GF-D8 (cell line): ENCODE measurements at regions not wholly inside any gene's neighbourhood (a gene's known extent, or its start where the extent isn't known, plus 50 kb on each side); places are given as distances from the start of the nearest gene placed in this dataset.

ENCODE experiments used
- DNase-seq: peaks from one replicate; lab custom pipeline; 2025; lab: John Stamatoyannopoulos, UW

DNA sequence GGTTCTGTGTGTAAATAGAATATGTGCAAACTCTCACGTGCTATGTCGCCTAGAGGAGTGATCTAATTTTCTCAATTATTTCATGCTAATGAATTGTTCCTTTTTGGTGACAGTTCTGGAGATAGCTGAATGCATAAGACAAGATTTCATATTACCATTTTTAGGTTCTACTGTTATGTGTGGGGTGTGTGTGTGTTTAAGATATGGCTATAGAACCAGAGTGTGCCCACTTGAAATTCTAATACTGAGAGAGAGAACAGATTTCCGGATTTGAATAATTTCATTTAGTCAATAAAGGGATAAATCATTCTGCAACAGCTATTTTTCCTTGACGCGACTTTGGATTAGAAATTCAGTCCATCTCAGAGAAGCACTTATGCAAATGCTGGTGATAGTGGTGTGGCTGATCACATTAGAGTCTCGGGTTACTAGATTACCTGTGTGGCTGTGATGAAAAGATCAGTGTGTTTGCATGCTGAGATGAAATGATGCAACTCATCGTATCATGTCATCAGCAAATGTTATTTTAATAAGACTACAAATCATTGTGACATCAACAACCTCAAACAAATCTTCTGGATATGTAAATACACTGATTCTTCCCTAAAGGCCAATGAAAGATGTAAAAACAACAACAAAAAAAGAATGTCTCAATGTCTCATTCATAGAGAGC, 415.9 kb downstream of the EPHA4 start:
- DNase-seq: no peak

DNA sequence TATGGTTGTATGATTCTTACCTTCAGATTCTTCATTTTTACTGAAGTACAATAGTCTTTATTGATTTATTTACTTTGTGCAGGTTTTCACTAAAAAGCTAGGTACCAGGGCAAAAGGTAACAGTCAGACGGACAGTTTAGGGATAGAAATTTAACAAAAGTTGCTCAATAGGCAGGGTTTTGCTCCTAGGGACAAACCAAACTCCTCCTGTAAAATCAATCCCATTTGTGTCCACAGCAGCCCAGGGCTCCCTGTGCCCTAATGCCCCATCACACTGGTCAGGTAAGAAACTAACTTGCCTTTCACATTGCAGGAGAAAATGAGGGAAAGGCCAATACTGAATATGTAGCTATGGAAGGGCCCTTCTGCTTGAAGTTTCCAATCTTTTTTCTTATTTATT, 410.9 kb downstream of the EPHA4 start:
- no peak for DNase-seq

DNA sequence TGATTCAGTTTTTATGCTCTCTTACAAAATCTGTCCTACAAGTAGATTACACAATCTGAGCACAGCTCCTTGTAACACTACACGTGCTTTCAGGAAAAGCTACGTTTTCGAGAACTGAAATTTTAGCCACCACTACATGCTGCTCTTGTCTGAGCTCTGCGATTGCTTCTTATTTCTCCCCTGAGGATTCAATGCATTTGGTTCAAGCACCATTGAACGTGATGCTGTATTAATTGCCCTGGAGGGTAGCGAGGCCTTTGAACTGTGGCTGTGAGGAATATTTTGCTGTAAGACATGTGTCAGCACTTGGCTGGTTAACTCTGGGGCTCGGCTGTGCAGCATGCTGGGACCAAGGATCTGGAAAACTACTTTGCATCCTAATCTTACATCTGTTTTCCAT, 405.8 kb downstream of the EPHA4 start:
- DNase-seq: no peak

DNA sequence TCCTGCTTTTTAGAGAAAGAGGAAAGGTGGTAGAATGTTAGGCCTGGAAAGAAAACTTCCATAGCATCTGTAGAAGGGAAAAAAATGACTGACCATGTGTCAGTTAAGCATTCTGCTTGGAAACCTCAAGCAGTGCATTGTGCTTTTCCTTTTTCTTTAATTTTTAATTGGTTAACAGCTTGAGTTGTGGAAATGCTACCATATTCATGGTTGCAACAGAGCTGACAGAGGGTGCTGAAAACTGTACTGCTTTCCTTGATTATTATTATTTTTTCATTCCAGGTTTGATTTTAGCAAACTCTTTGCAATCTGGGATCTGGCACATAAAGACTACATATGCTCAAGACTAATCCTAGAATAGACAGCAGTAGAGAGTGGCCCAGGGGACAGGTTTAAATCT, 404.5 kb downstream of the EPHA4 start:
- no peak for DNase-seq

DNA sequence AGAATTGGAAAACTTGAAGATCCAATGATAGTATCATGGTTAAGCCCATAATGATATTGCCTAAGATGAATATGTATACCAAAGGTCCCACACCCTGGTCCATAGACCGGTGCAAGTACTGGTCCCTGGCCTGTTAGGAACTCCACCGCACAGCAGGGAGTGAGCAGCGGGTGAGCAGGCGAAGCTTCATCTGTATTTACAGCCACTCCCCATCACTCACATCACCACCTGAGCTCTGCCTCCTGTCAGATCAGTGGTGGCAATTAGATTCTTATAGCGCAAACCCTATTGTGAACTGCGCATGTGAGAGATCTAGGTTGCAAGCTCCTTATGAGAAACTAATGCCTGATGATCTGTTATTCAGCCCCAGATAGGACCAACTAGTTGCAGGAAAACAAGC, 402.4 kb downstream of the EPHA4 start:
- no peak for DNase-seq

DNA sequence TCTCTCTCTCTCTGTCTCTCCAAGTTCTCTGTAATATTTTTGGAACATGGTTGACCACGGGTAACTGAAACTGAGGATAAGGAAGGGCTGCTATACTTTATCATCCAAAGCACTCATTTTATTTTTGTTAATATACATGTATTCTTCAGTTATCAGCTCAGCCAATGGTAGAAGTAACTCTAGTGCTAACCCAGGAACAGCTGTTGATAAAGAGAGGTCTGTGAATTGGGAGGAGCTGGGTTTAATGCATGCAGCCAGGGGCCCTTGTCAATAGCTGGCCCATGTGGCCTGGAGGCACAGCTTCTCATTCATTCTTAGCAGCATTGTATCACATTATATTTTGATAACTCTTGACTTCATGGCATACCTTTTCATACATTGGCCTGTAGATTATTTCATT, 401.6 kb downstream of the EPHA4 start:
- no peak for DNase-seq

DNA sequence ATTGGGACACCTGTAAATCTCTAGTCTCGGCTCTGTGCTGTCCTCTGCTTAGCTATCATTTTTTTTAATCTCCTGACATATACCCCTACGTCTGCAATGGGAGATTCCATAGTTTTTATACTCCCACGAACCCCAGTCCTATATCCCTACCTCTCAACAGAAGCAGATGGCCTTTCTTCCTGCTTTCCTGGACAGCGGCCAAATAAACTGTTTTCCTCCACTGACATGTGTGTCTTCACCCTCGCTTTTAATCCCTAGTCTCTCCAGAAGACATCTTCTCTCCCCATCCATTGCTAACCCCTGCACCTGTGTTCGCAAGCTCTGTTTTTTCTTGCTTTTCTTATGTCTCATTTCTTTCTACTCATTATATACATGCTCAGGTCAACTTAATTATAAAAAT, 395.4 kb downstream of the EPHA4 start:
- no peak for DNase-seq

DNA sequence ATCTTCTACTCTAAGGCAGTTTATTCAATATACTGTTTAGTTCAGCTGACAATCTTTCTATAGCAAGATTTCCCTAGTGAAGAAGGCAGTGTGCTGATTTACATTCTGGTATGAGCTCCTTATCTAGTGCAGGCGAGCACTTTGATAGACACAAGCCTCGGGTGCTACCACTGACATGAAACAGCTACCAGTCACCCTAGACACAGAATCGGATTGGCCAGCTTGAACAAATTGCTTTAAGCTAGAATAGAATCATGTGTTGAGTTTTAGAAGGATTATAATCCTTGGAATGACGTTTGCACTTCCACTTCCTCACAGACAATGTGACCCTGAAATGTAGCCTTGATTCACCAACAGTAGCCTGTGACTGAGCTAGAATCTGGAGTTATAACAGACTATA, 394.0 kb downstream of the EPHA4 start:
- no peak for DNase-seq

DNA sequence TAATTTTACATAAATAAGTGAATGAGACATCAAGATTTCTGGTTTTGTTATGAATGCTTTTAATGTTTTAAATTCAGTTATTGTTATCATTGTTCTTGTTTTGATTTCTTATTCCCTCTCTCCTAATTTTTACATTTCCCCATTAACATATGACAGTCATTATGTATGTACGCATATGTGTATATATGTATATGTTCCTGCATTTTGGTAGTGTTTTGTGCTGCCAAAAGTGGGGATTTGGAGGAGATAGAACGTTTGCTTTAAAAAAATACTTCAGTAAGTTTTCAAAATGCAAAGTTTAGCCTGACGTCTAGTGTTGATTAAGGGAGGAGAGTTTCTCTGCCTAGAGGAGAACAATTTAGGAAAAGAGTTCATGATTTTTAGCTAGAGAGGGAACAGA, 385.2 kb downstream of the EPHA4 start:
- DNase-seq: no peak

DNA sequence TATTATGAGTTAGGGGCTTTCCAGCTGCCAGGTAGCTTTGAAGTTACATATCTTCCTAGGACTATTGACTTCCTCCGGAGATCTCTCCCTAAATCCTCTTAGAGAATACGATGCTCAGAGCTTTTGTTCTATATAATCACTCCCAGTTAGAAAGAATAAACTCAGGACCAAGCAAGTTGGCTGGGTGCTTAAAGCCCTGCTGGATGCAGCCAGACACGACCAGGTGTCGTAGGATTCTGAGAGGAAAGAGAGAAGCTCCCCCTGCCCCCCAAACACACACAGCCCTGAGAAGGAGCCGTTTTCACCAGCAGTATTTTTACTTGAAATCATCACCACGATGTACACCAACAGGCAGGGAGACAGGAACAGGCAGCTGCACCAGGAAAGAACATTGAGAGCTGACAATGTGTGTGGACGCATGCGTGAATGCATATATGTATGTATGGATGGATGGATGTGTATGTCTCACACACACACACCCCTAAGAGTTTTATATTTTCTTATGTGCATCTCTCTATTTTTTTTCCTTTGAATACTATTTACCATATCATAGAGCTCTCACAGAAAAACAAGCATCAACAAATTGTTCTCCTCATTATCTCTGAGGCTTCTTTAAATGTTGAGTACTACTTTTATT, 382.6 kb downstream of the EPHA4 start:
- no peak for DNase-seq

DNA sequence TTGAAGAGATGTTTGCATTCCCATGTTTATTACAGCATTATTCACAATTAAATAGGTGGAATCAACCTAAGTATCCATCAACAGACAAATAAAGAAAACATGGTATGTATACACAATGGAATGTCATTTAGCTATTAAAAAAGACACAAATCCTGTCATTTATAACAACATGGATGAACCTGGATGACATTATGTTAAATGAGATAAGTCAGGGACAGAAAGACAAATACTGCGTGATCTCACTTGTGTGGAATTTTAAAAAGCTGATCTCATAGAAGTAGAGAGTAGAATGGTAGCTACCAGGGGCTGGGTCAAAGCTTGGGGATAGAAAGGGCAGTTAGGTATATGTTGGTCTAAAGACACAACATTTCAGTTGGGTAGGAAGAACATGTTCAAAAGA, 376.3 kb downstream of the EPHA4 start:
- DNase-seq: no peak

DNA sequence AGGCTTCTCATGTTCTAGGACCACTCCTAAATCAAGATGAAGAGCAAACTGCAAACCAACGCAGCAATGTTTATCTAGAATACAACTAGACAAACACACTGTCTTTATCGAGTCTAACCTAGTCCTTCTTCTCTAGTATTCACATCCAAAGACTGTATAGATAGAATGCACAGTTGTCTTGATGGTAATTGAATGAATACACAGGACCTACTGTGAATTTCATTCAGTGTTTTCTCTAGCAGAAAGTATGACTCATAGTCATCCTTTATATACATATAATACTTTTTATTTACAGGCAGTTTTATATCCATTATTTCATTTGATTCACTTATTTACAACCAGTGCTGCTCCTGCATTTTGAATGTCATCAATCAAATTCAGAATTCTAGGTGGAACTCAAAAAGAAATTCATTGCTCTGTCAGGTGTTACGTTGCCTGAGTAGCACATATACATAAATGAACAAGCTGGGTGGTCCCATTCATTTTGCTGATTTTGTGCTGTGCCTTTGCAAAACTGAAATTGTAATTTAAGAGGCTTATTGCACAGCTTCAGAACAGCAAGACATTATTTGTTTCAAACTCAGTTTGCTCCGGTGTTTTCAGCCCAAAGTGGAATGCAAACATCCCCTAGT, 374.8 kb downstream of the EPHA4 start:
- no peak for DNase-seq

DNA sequence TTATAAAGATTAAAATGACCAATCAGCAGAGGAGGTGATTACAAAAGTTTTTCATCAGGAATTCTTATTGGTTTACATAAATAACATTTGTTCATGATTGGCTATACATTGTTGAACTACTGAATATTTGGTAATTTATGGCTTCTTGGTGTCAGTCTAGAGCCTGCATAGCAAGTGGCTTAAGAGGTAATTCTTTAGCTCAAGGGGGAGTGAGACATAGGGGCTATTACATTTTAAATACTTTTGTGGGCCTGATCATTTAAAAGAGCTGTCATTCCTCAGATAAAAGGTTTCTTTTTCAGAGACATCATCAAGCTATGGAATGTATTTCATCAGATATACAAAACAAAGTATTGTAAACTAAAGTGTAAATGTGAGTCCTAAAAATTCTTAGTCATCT, 373.8 kb downstream of the EPHA4 start:
- DNase-seq: no peak

DNA sequence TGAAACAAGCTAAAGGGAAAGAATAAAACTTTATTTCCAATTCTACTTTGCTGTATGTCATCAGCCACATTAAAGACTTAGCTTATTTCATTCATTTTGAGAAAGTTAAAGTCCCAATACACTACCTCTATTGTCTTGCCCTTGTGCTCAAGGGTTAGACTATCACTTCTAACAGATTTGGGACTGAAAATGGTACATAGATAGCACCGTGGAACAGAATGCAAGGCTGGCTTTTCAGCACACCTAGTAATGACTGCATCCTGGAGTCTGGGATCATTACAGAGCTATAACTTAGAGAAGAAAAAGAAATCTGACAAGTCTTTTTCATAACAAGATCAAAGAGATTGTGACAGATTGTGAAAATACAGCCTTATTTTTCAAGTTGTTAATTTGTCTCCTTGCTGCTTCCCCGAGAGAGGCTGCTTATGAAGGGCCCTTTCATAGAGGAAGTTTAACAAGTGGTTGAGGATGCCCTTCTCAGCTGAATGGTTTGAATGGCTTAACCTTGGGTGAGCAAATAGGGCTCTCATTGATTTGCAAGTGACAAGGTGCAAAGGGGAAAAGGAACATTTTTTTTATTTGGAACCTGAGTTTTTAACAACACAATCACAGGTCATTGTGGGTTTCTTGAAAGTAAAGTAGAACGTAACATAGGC, 371.8 kb downstream of the EPHA4 start:
- DNase-seq: no peak

DNA sequence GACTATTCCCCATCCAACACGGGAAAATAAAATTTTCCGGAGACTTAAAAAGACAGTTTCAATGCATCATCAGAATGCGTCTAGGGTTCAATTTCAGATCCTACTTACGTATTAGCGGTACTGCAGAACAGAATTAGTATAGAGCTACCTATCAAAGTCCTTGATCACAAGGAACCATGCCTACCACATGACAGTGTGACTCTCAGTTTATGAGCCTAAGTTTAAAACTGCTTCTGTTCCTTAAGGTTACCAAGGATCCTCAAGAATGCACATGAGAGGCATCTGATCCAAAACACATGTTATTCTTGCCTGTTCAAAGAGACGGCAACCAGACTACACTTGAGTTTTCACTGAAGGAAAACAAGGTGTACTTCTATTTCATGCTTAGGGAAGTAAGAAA, 369.7 kb downstream of the EPHA4 start:
- DNase-seq: no peak

DNA sequence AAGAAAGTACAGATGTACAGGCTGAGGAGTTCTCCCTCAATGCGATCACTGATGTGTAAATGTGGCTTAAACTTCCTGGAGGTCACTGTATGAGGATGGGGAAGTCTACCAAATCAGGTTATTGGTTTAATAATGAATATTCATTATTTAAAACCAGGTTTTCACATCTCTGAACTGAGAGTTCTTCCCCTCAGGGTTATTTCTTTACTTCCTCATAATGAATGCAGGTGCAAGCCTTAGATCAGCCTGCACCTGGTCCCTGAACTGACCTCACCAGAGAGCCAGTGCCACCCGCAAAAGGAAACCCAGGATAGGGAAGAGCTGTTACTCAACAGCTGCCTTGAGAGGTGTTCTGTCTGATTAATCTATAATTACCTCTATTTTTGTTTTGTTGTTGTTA, 369.0 kb downstream of the EPHA4 start:
- no peak for DNase-seq

DNA sequence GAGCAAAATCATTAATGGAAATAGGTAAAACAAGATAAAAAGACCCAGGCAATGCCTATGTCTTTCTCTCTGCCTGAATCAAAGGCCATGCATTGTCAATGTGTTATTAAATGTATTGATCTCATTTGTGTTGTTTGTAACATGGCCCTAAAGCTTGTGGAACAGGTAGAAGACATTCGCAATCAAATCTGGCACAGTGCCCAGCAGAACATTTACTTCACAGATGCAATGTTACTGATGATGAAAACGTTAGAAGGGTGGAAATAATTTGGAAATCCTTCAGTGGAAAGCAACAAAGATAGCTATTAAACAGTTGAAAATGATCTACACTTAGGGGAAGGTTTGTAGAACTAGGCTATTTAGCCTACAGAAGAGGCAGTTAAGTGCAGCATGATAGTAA, 368.2 kb downstream of the EPHA4 start:
- no peak for DNase-seq

DNA sequence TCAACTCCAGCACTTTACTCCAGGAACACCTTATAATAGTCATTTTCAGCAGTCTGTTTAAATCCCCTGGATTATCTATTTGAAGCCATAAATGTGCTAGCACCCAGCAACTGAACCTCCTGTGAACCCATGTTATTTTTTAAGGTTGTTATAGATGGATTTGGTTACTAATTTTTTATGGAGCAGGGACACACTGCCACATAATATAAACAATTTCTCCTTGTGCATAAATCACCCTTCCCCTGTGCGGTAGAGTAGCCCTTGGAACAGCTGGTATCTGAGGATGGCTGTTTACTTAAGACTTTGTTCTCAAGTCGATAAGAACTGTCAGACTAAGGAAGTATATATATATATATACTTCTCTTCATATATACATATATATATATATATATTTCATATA, 367.4 kb downstream of the EPHA4 start:
- no peak for DNase-seq

DNA sequence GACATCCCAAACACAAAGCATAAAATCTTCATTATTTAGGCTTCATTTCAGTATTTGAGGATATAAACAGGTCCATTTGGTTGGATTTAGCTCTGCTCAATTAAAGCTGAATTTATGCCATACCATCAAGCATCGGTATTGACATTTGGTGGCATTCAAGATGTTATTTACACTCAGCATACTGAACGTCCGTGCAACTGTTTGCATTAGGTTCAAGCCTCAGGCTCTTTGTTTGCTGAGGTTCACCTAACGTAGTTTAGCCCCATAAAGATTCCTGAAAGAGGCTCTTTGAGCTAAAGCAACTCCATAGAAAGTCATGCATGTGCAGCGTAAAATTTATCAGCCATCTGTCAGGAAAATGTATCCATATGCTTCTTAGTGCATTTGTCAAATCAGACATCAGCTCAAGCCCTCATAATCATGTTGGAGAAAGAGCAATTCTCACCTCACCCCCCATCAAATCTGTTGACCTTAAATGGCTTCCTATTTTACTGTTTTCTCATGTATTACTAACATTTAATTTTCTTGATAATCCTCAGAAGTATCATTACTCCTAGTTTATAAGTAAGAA, 366.9 kb downstream of the EPHA4 start:
- no peak for DNase-seq

DNA sequence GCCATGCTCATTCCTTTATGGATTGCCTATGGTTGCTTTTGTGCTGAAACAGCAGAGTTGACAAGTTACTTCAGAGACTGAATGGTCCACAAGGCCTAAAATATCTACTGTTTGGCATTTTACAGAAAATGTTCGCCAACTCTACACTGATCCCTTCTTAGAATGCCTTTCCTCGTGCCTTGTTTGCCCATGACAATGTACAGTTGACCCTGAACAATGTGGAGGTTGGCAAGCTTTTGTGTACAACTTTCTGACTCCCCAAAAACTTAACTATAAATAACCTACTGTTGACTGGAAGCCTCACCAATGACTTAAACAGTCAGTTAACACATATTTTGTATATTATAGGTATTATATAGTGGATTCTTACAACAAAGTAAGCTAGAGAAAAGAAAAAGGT, 361.4 kb downstream of the EPHA4 start:
- no peak for DNase-seq

DNA sequence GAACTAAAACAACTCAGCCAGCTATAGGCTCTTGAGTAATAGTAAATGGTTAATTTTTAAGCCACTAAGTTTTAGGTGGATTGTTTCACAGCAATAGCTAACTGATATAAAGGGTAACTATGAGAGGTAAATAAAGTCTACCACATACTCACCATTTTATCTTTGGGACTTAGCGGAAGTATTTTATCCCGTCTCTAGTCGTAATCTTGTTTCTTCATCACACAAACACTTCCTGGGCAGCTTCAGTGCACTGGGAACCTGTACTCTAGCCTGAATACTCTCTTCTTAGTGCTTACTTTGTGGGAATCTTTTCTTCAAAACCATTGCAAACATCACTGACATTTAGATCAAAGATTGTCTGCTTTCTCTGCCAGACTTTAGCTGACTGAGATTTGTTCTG, 360.5 kb downstream of the EPHA4 start:
- DNase-seq: no peak

DNA sequence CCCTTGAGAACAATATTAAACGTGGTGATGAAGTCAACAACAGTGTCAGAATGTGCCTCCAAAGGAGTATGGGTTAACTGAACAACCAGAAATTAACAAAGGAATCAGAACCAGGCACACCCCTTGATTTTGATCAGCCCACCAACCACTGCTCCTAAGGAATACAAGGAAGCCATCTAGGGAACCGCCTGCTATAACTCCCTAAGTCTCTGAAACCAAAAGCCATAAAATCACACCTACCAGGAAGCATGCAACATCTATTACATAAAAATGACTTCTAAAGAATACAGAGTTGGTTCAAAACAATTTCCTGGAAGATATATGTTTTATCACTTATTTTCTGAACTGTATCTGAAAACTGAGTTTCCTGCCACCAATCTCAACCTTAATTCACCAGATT, 360.0 kb downstream of the EPHA4 start:
- DNase-seq: no peak

DNA sequence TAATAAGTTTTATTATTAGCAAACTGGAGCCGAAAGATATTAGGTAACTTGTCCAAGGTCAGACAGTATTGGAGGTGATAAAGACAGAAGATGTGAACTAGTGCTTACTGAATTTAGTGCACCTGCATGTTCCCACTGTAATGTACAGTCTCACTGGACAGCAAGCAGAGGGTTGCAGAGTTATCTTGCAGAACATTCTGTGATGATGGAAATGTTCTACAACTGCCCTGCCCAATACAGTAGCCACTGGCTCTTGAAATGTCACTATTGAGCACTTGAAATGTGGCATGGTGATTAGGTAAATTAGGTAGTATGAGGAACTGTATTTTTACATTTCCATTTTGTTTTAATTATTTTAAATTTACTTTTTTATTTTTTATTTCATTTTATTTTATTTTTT, 356.6 kb downstream of the EPHA4 start:
- DNase-seq: no peak
